Karpas-422 (cell line): ENCODE measurements at regions not wholly inside any gene's neighbourhood (a gene's known extent, or its start where the extent isn't known, plus 50 kb on each side); places are given as distances from the start of the nearest gene placed in this dataset.

Experiments
- DNase-seq: peaks from one replicate; pipeline ENCODE4 v3.0.0-alpha.2; 2015
- H2AFZ ChIP-seq: fragments of 200-600 bp; sonication (generic); 2 replicates; pipeline ENCODE4 v1.6.1; 2014; ENCODE audit warnings: antibody characterized with exemption, low read length, mixed read lengths
- H3K27ac ChIP-seq: fragments of 200-600 bp; sonication (generic); 2 replicates; pipeline ENCODE4 v1.5.1; 2014; ENCODE audit warnings: mild to moderate bottlenecking, low read length, moderate library complexity
- H3K27me3 ChIP-seq: fragments of 200-600 bp; sonication (generic); 2 replicates; pipeline ENCODE4 v1.6.1; 2014; ENCODE audit warnings: low read length, mixed read lengths
- H3K36me3 ChIP-seq: fragments of 200-600 bp; sonication (generic); 2 replicates; pipeline ENCODE4 v1.6.1; 2014; ENCODE audit warnings: low read length, mixed read lengths; ENCODE audit not compliant: insufficient read depth
- H3K4me1 ChIP-seq: fragments of 200-600 bp; sonication (generic); 2 replicates; pipeline ENCODE4 v1.6.1; 2014; ENCODE audit warnings: mild to moderate bottlenecking, low read length, mixed read lengths
- H3K4me2 ChIP-seq: fragments of 200-600 bp; sonication (generic); 2 replicates; pipeline ENCODE4 v1.6.1; 2014; ENCODE audit warnings: low read length, low read depth, mild to moderate bottlenecking; ENCODE audit not compliant: poor library complexity, severe bottlenecking
- H3K4me3 ChIP-seq: fragments of 200-600 bp; sonication (generic); 2 replicates; pipeline ENCODE4 v1.5.1; 2014; ENCODE audit warnings: mild to moderate bottlenecking, antibody characterized with exemption, low read length, mixed read lengths
- H3K79me2 ChIP-seq: fragments of 200-600 bp; sonication (generic); 2 replicates; pipeline ENCODE4 v1.6.1; 2014; ENCODE audit warnings: mild to moderate bottlenecking, low read length, mixed read lengths
- H3K9ac ChIP-seq: fragments of 200-600 bp; sonication (generic); 2 replicates; pipeline ENCODE4 v1.6.0; 2014; ENCODE audit warnings: low read length
- H3K9me2 ChIP-seq: fragments of 200-600 bp; sonication (generic), shearing (Covaris generic); replicated peaks from 2 replicates; pipeline ENCODE4 v1.6.0; 2014; ENCODE audit warnings: mild to moderate bottlenecking, low read length, moderate library complexity; ENCODE audit not compliant: insufficient read depth
- H3K9me3 ChIP-seq: fragments of 300-700, 200-600 bp; sonication (generic); 2 replicates; pipeline ENCODE4 v1.6.1; 2014; ENCODE audit warnings: low read length, mixed read lengths
- H4K20me1 ChIP-seq: fragments of 200-600 bp; sonication (generic); 2 replicates; pipeline ENCODE4 v1.6.1; 2014; ENCODE audit warnings: mild to moderate bottlenecking, antibody characterized with exemption, low read length, low read depth; ENCODE audit not compliant: insufficient read depth

GRCh38 chr2:169426069-169426663 is 53.1 kb upstream of the BBS5 start:
- Histone ChIP-seq H3K9me3 (no peaks in the 10 kb centered on the region), H2AFZ (no peak overlapping the region), H3K4me2 (no peak overlapping the region), H3K79me2 (no peaks in the 10 kb centered on the region), H4K20me1 (no peaks in the 10 kb centered on the region), H3K9ac (no peak overlapping the region), H3K4me1 (no peaks in the 10 kb centered on the region), H3K4me3 (no peak overlapping the region), H3K27me3 (no peaks in the 10 kb centered on the region; the same call in 1 of the 2 replicates), H3K27ac (no peak overlapping the region), H3K9me2 (no peaks in the 10 kb centered on the region), H3K36me3 (no peaks in the 10 kb centered on the region)
- DNase-seq, result no peak

- Histone ChIP-seq H4K20me1 (no peaks in the 10 kb centered on the region), H3K9ac (no peak overlapping the region), H3K27ac (no peak overlapping the region), H3K4me2 (no peak overlapping the region), H3K4me3 (no peak overlapping the region), H3K27me3 (no peaks in the 10 kb centered on the region; the same call in 1 of the 2 replicates), H3K9me3 (no peaks in the 10 kb centered on the region), H3K4me1 (no peaks in the 10 kb centered on the region), H3K9me2 (no peaks in the 10 kb centered on the region), H2AFZ (no peak overlapping the region), H3K36me3 (no peaks in the 10 kb centered on the region), H3K79me2 (no peaks in the 10 kb centered on the region)
- DNase-seq, result no peak
These were observed 57.2 kb upstream of the BBS5 start for GRCh38 chr2:169422120-169422519.

GRCh38 chr2:169415233-169415748 is 53.0 kb upstream of the LRP2 start:
- peak; percentile 50 for DNase-seq
- Histone ChIP-seq H3K4me1 (peaks cover 3% of the 10 kb centered on the region; the same call in 1 of the 2 replicates), H3K4me2 (no peak overlapping the region)

More at GRCh38 chr2:169415233-169415748, 53.0 kb upstream of the LRP2 start:
- Histone ChIP-seq H3K27me3 (no peaks in the 10 kb centered on the region), H3K9me2 (no peaks in the 10 kb centered on the region), H3K4me3 (no peak overlapping the region), H2AFZ (no peak overlapping the region), H3K79me2 (no peaks in the 10 kb centered on the region), H3K9ac (no peak overlapping the region), H3K9me3 (no peaks in the 10 kb centered on the region), H3K36me3 (no peaks in the 10 kb centered on the region), H3K27ac (no peak overlapping the region), H4K20me1 (no peaks in the 10 kb centered on the region)
